ENCODE measurements at regions not wholly inside any gene's neighbourhood (a gene's known extent, or its start where the extent isn't known, plus 50 kb on each side); places are given as distances from the start of the nearest gene placed in this dataset.

DNA sequence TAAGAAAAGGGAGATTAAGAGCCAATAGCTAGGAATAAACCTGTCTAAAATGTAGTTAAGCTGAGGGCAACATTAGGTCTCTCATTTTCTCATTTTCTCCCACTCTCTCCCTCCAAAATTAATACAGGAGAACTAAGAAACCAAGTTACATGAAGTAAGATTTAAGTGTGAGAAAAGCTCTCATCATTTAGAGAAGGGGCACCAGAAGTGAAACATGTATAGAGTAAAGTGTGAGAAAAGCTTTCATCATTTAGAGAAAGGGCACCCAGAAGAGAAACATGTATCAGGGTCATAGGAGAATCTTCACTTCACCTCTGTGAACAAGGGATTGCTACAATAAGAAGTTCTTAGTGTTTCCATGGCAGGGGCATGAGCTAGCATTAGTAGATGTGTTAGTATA, 132.4 kb upstream of the CNTN1 start:
- TF ChIP-seq, protein P1, sequence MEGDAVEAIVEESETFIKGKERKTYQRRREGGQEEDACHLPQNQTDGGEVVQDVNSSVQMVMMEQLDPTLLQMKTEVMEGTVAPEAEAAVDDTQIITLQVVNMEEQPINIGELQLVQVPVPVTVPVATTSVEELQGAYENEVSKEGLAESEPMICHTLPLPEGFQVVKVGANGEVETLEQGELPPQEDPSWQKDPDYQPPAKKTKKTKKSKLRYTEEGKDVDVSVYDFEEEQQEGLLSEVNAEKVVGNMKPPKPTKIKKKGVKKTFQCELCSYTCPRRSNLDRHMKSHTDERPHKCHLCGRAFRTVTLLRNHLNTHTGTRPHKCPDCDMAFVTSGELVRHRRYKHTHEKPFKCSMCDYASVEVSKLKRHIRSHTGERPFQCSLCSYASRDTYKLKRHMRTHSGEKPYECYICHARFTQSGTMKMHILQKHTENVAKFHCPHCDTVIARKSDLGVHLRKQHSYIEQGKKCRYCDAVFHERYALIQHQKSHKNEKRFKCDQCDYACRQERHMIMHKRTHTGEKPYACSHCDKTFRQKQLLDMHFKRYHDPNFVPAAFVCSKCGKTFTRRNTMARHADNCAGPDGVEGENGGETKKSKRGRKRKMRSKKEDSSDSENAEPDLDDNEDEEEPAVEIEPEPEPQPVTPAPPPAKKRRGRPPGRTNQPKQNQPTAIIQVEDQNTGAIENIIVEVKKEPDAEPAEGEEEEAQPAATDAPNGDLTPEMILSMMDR (IDR thresholded peaks at IDR 0.05 in 2 of 3, conservative IDR thresholded peaks at IDR 0.05 in 1 of 3; ENCODE audit: control insufficient read depth in 2 of 3, extremely low read depth in 1 of 3, insufficient read depth in 1 of 3, low read depth in 3 of 3, low read length in 3 of 3): no peak
- TF ChIP-seq PAX5 (IDR thresholded peaks at IDR 0.05; ENCODE audit: borderline replicate concordance, low read depth, low read length) (no peak), CREB1 (IDR thresholded peaks at IDR 0.05; ENCODE audit: low read depth) (no peak), HDAC2 (IDR thresholded peaks at IDR 0.05) (no peak), POLR2A (IDR thresholded peaks at IDR 0.05; ENCODE audit: low read depth, low read length) (no peak), ZNF274 (IDR thresholded peaks at IDR 0.05; ENCODE audit: insufficient read depth, insufficient read length) (no peak), SMC3 (IDR thresholded peaks at IDR 0.05; ENCODE audit: borderline replicate concordance, low read length) (no peak)

All from GM12878 (cell line).